HG03469 (cell line): ENCODE measurements at regions not wholly inside any gene's neighbourhood (a gene's known extent, or its start where the extent isn't known, plus 50 kb on each side); places are given as distances from the start of the nearest gene placed in this dataset.

Source experiments
- ATAC-seq: cut with Tn5 transposase; IDR thresholded peaks from one replicate; pipeline ENCODE4 v1.9.1; 2021; ENCODE audit warnings: mild to moderate bottlenecking, moderate library complexity, moderate number of reproducible peaks; ENCODE audit not compliant: unreplicated experiment

- no peak for ATAC-seq
Observed at GRCh38 chr12:65758401-65758800, 65.9 kb upstream of the HMGA2 start.

GRCh38 chr12:65759735-65760134, 64.5 kb upstream of the HMGA2 start:
- ATAC-seq: no peak

GRCh38 chr12:65761301-65761700, 63.0 kb upstream of the HMGA2 start:
- ATAC-seq: no peak

- no peak for ATAC-seq
Observed at GRCh38 chr12:65764325-65764724, 60.0 kb upstream of the HMGA2 start.

GRCh38 chr12:65765436-65765813, 58.9 kb upstream of the HMGA2 start:
- no peak for ATAC-seq

- ATAC-seq: no peak
Observed at GRCh38 chr12:65769880-65770279, 54.4 kb upstream of the HMGA2 start.
